GM18873 (cell line): ENCODE measurements at regions not wholly inside any gene's neighbourhood (a gene's known extent, or its start where the extent isn't known, plus 50 kb on each side); places are given as distances from the start of the nearest gene placed in this dataset.

Experiments
- ATAC-seq: cut with Tn5 transposase; IDR thresholded peaks from one replicate; pipeline ENCODE4 v1.9.1; 2021; ENCODE audit warnings: mild to moderate bottlenecking, moderate library complexity, moderate number of reproducible peaks; ENCODE audit not compliant: unreplicated experiment, low FRiP score

GRCh38 chr6:99219788-99220187 is 129.7 kb downstream of the FAXC start:
- ATAC-seq: no peak

- ATAC-seq: no peak
Measured at GRCh38 chr6:99216959-99217358, 132.5 kb downstream of the FAXC start.

- ATAC-seq: no peak
Measured at GRCh38 chr6:99195986-99196655, 153.4 kb downstream of the FAXC start.

GRCh38 chr6:99192561-99192960 is 156.9 kb downstream of the FAXC start:
- no peak for ATAC-seq

- peak; percentile 98 for ATAC-seq
Measured at GRCh38 chr6:99189823-99190721, 159.4 kb downstream of the FAXC start.

- ATAC-seq: no peak
Measured at GRCh38 chr6:99187429-99187828, 162.0 kb downstream of the FAXC start.

GRCh38 chr6:99186417-99186816 is 163.1 kb downstream of the FAXC start:
- ATAC-seq: no peak

GRCh38 chr6:99185525-99185924 is 163.9 kb downstream of the FAXC start:
- ATAC-seq: no peak

GRCh38 chr6:99184696-99185095 is 164.8 kb downstream of the FAXC start:
- ATAC-seq: no peak

- ATAC-seq: no peak
Measured at GRCh38 chr6:99183066-99183465, 166.4 kb downstream of the FAXC start.

GRCh38 chr6:99181174-99181573 is 168.3 kb downstream of the FAXC start:
- no peak for ATAC-seq

GRCh38 chr6:99178168-99178567 is 171.3 kb downstream of the FAXC start:
- no peak for ATAC-seq

GRCh38 chr6:99177736-99178135 is 171.7 kb downstream of the FAXC start:
- no peak for ATAC-seq

GRCh38 chr6:99165838-99166237 is 183.6 kb downstream of the FAXC start:
- ATAC-seq: no peak

GRCh38 chr6:99152347-99152643 is 197.2 kb downstream of the FAXC start:
- no peak for ATAC-seq

GRCh38 chr6:99151634-99152346 is 197.7 kb downstream of the FAXC start:
- ATAC-seq: peak; percentile 91

- no peak for ATAC-seq
Measured at GRCh38 chr6:99148761-99149160, 200.7 kb downstream of the FAXC start.

- no peak for ATAC-seq
Measured at GRCh38 chr6:99148111-99148510, 200.4 kb upstream of the FBXL4 start.

- no peak for ATAC-seq
Measured at GRCh38 chr6:99147206-99147605, 199.5 kb upstream of the FBXL4 start.

- ATAC-seq: no peak
Measured at GRCh38 chr6:99146711-99147110, 199.0 kb upstream of the FBXL4 start.

GRCh38 chr6:99145738-99146137 is 198.0 kb upstream of the FBXL4 start:
- ATAC-seq: no peak
